HepG2 (cell line): ENCODE measurements at regions not wholly inside any gene's neighbourhood (a gene's known extent, or its start where the extent isn't known, plus 50 kb on each side); places are given as distances from the start of the nearest gene placed in this dataset.

ENCODE experiments used
- ATAC-seq: fragments of 200-7000 bp; cut with Tn5 transposase; 3 replicates; pipeline ENCODE4 v1.9.1; 2020; ENCODE audit warnings: mild to moderate bottlenecking, moderate library complexity
- BruUV-seq: library from RNA; stranded (reverse); fragments of 400-500 nt; replicated peaks from 2 replicates; lab custom pipeline; 2021; lab: Mats Ljungman, UMichigan
- CTCF ChIA-PET: fragments of 300-600 bp; formaldehyde crosslinking; extraction: SDS; loops from one replicate; lab custom pipeline; 2021; ENCODE audit warnings: low total read pairs, inconsistent platforms, low intra/inter-chr PET ratio; lab: Yijun Ruan, JAX
- POLR2A ChIA-PET: fragments of 350-600 bp; sonication (Branson Sonifier 250); formaldehyde crosslinking; loops from one replicate; lab custom pipeline; 2020; ENCODE audit warnings: antibody characterized with exemption, inconsistent platforms; lab: Yijun Ruan, JAX
- DNase-seq: peaks from one replicate; pipeline ENCODE4 v3.0.0-alpha.2; 2015; ENCODE audit warnings: low spot score
- FAIRE-seq: peaks from 3 replicates; lab custom pipeline; 2011; peaks lifted over from hg19 to GRCh38; lab: Jason Lieb, UNC
- H2AFZ ChIP-seq: one replicate; pipeline ENCODE4 v1.6.1; 2011; ENCODE audit warnings: low read length, inconsistent platforms
- H3K27ac ChIP-seq: fragments of 300-600 bp; 3 replicates; pipeline ENCODE4 v1.8.0; 2011; ENCODE audit warnings: mixed run types, mild to moderate bottlenecking, mixed read lengths, low read length, inconsistent platforms; ENCODE audit not compliant: insufficient read depth; ENCODE audit errors: extremely low read length
- H3K27me3 ChIP-seq, 2 experiments: fragments of 200-600 bp in 1 of 2; 2 replicates in 1 of 2; 3 replicates in 1 of 2; pipeline versions ENCODE4 v1.6.0 to v1.8.0; 2011; ENCODE audit warnings: low read length in 2 of 2, mild to moderate bottlenecking in 2 of 2, moderate library complexity in 2 of 2, inconsistent platforms in 1 of 2; ENCODE audit not compliant: insufficient read depth in 2 of 2, control insufficient read depth in 1 of 2
- H3K36me3 ChIP-seq, 2 experiments: fragments of 200-600 bp in 1 of 2; replicated peaks in 1 of 2; 2 replicates in 1 of 2; 3 replicates in 1 of 2; pipeline versions ENCODE4 v1.5.1 to v1.8.0; 2011; ENCODE audit warnings: low read length in 2 of 2, inconsistent platforms in 1 of 2; ENCODE audit not compliant: insufficient read depth in 2 of 2, control insufficient read depth in 1 of 2
- H3K4me1 ChIP-seq: 2 replicates; pipeline ENCODE4 v1.5.1; 2012; ENCODE audit warnings: low read length, inconsistent platforms; ENCODE audit not compliant: insufficient read depth
- H3K4me2 ChIP-seq: 2 replicates; pipeline ENCODE4 v1.6.0; 2011; ENCODE audit warnings: low read depth, low read length, inconsistent platforms
- H3K4me3 ChIP-seq, 3 experiments: fragments of 200-600 bp in 1 of 3; sonication (generic), shearing (Covaris generic) in 1 of 3; replicated peaks in 1 of 3; 2 replicates each; pipeline ENCODE4 v1.5.1; 2011 to 2016; ENCODE audit warnings: low read length in 3 of 3, inconsistent platforms in 2 of 3, low read depth in 2 of 3, mild to moderate bottlenecking in 2 of 3, control low read depth in 1 of 3, mixed read lengths in 1 of 3; ENCODE audit not compliant: insufficient read depth in 1 of 3
- H3K79me2 ChIP-seq: one replicate; pipeline ENCODE4 v1.6.1; 2011; ENCODE audit warnings: low read length, inconsistent platforms; ENCODE audit not compliant: insufficient read depth
- H3K9ac ChIP-seq: 2 replicates; pipeline ENCODE4 v1.6.0; 2011; ENCODE audit warnings: mild to moderate bottlenecking, low read depth, low read length, inconsistent platforms; ENCODE audit not compliant: insufficient read depth
- H3K9me3 ChIP-seq: 2 replicates; pipeline ENCODE4 v1.5.1; 2012; ENCODE audit warnings: mild to moderate bottlenecking, low read length
- H4K20me1 ChIP-seq: 2 replicates; pipeline ENCODE4 v1.6.0; 2011; ENCODE audit warnings: inconsistent platforms, mild to moderate bottlenecking, low read length, moderate library complexity; ENCODE audit not compliant: insufficient read depth
- CEBPG ChIP-seq: IDR thresholded peaks from 2 replicates; pipeline ENCODE4 v1.6.1; 2016
- GMEB1 ChIP-seq: sonication (generic); formaldehyde crosslinking; IDR thresholded peaks from 2 replicates; pipeline ENCODE4 v1.5.1; 2020; ENCODE audit warnings: missing genetic modification reagents, mild to moderate bottlenecking, borderline replicate concordance
- THAP11 ChIP-seq: IDR thresholded peaks from 2 replicates; pipeline ENCODE4 v1.6.1; 2016; ENCODE audit warnings: missing biosample characterization, missing genetic modification reagents
- THRA ChIP-seq: sonication (generic); formaldehyde crosslinking; IDR thresholded peaks from 2 replicates; pipeline ENCODE4 v1.4.0; 2020; ENCODE audit warnings: missing genetic modification reagents, borderline replicate concordance
- ZBTB7B ChIP-seq: sonication (generic); formaldehyde crosslinking; IDR thresholded peaks from 2 replicates; pipeline ENCODE4 v1.4.0; 2020; ENCODE audit warnings: missing genetic modification reagents
- ZNF296 ChIP-seq: sonication (generic); formaldehyde crosslinking; conservative IDR thresholded peaks from 2 replicates; pipeline ENCODE4 v1.5.0; 2020; ENCODE audit warnings: mild to moderate bottlenecking, missing genetic modification reagents
- ZNF496 ChIP-seq: sonication (generic); formaldehyde crosslinking; IDR thresholded peaks from 2 replicates; pipeline ENCODE4 v1.8.1; 2023; ENCODE audit warnings: mild to moderate bottlenecking, moderate library complexity, missing genetic modification reagents; ENCODE audit not compliant: insufficient replicate concordance
- WGBS: methylation state at CpG from one replicate; pipeline ENCODE4 v1.1.6; 2017; ENCODE audit warnings: low lambda C conversion rate; 5-methylcytosine and 5-hydroxymethylcytosine counted together
- in situ Hi-C: cut with HindIII; loops from 2 replicates; pipeline ENCODE4 v1.10.0; 2017; ENCODE audit warnings: low pct_unique_long_range_greater_than_20kb; ENCODE audit not compliant: extremely low pct_ligation_motif_present
- intact Hi-C: fragments of 100-400 bp; cut with micrococcal nuclease; formaldehyde crosslinking; loops from one replicate; pipeline ENCODE4 v1.10.0; 2022; ENCODE audit not compliant: unreplicated experiment

GRCh38 chr4:152155070-152155469 is 380.8 kb downstream of the FBXW7 start:
- no peaks in the 10 kb centered on the region for H3K9me3 ChIP-seq
- no peaks in the 10 kb centered on the region for H4K20me1 ChIP-seq
- H3K36me3 ChIP-seq: no peaks in the 10 kb centered on the region
- 15% methylated on average over 3 of the region's 3 CpGs for WGBS
- no peak overlapping the region for H2AFZ ChIP-seq
- ChIA-PET CTCF (no interaction called here), POLR2A (no interaction called here)
- intact Hi-C loops (no loop called here), in situ Hi-C loops (no loop called here)
- no peak for ATAC-seq
- H3K79me2 ChIP-seq: no peaks in the 10 kb centered on the region
- no peak overlapping the region for H3K9ac ChIP-seq
- no peak for FAIRE-seq
- no peaks in the 10 kb centered on the region for H3K4me1 ChIP-seq
- no peak overlapping the region for H3K4me3 ChIP-seq
- H3K27me3 ChIP-seq: no peaks in the 10 kb centered on the region; a peak in 1 of 5 replicates
- no peak overlapping the region for H3K27ac ChIP-seq
- TF ChIP-seq ZNF296 (CRISPR knock-in tag): no peak
- H3K4me2 ChIP-seq: no peak overlapping the region
- no peak for DNase-seq
- BruUV-seq: no TSS peak

GRCh38 chr4:152154433-152154832 is 381.5 kb downstream of the FBXW7 start:
- no peak for DNase-seq
- no peak overlapping the region for H3K9ac ChIP-seq
- ATAC-seq: no peak
- CTCF ChIA-PET: no interaction called here
- 0% methylated on average over 2 of the region's 2 CpGs for WGBS
- no peaks in the 10 kb centered on the region for H4K20me1 ChIP-seq
- no TSS peak for BruUV-seq
- no peaks in the 10 kb centered on the region for H3K27me3 ChIP-seq
- H2AFZ ChIP-seq: no peak overlapping the region
- H3K4me3 ChIP-seq: no peak overlapping the region
- H3K9me3 ChIP-seq: no peaks in the 10 kb centered on the region
- H3K27ac ChIP-seq: no peak overlapping the region
- in situ Hi-C loops (no loop called here), intact Hi-C loops (no loop called here)
- FAIRE-seq: no peak
- H3K79me2 ChIP-seq: no peaks in the 10 kb centered on the region
- no peak overlapping the region for H3K4me2 ChIP-seq
- TF ChIP-seq GMEB1 (CRISPR knock-in tag) (no peak), THRA (CRISPR knock-in tag) (no peak), CEBPG (CRISPR knock-in tag) (no peak), ZNF496 (CRISPR knock-in tag) (no peak), THAP11 (no peak), ZBTB7B (CRISPR knock-in tag) (no peak)
- no peaks in the 10 kb centered on the region for H3K36me3 ChIP-seq
- H3K4me1 ChIP-seq: no peaks in the 10 kb centered on the region
- POLR2A ChIA-PET: no interaction called here
